SU-DHL-6 (cell line): ENCODE measurements at regions not wholly inside any gene's neighbourhood (a gene's known extent, or its start where the extent isn't known, plus 50 kb on each side); places are given as distances from the start of the nearest gene placed in this dataset.

Source experiments
- H2AFZ ChIP-seq: fragments of 200-600 bp; sonication (generic); 2 replicates; pipeline ENCODE4 v1.6.1; 2014; ENCODE audit warnings: low read depth, mild to moderate bottlenecking, moderate library complexity, mixed read lengths, antibody characterized with exemption, low read length; ENCODE audit not compliant: severe bottlenecking
- H3F3A ChIP-seq: fragments of 200-600 bp; shearing (Covaris generic); 2 replicates; pipeline ENCODE4 v1.6.0; 2016; ENCODE audit warnings: antibody characterized with exemption, mild to moderate bottlenecking; ENCODE audit not compliant: insufficient read depth
- H3K27ac ChIP-seq: fragments of 200-600 bp; sonication (generic); 2 replicates; pipeline ENCODE4 v1.5.1; 2016; ENCODE audit warnings: low read depth, mild to moderate bottlenecking, low read length, moderate library complexity, mixed read lengths
- H3K27me3 ChIP-seq: fragments of 200-600 bp; sonication (generic), shearing (Covaris generic); 2 replicates; pipeline ENCODE4 v1.6.0; 2014; ENCODE audit warnings: mild to moderate bottlenecking, low read length
- H3K36me3 ChIP-seq: fragments of 200-600 bp; sonication (generic); 2 replicates; pipeline ENCODE4 v1.6.1; 2014; ENCODE audit warnings: mild to moderate bottlenecking, low read length, mixed read lengths
- H3K4me2 ChIP-seq: fragments of 300-600, 200-600 bp; shearing (Covaris generic), sonication (generic); 2 replicates; pipeline ENCODE4 v1.6.0; 2014; ENCODE audit warnings: low read length, low read depth, mild to moderate bottlenecking; ENCODE audit not compliant: poor library complexity, severe bottlenecking
- H3K4me3 ChIP-seq: fragments of 200-600 bp; sonication (generic); 2 replicates; pipeline ENCODE4 v1.5.1; 2014; ENCODE audit warnings: antibody characterized with exemption, low read length, mild to moderate bottlenecking, mixed read lengths; ENCODE audit not compliant: insufficient read depth, poor library complexity, severe bottlenecking
- H3K79me2 ChIP-seq: fragments of 200-600 bp; sonication (generic); 2 replicates; pipeline ENCODE4 v1.6.1; 2014; ENCODE audit warnings: mild to moderate bottlenecking, low read length, moderate library complexity; ENCODE audit not compliant: insufficient read depth
- H3K9ac ChIP-seq: fragments of 200-600 bp; sonication (generic); 2 replicates; pipeline ENCODE4 v1.7.0; 2014; ENCODE audit warnings: mild to moderate bottlenecking, low read length
- H3K9me2 ChIP-seq: fragments of 200-600 bp; sonication (generic); replicated peaks from 2 replicates; pipeline ENCODE4 v1.6.1; 2014; ENCODE audit warnings: low read length; ENCODE audit not compliant: insufficient read depth
- H3K9me3 ChIP-seq: fragments of 200-600 bp; sonication (generic); 2 replicates; pipeline ENCODE4 v1.6.1; 2014; ENCODE audit warnings: low read length, mixed read lengths; ENCODE audit not compliant: insufficient read depth
- H4K20me1 ChIP-seq: fragments of 200-600 bp; sonication (generic); 2 replicates; pipeline ENCODE4 v1.6.1; 2014; ENCODE audit warnings: low read depth, mild to moderate bottlenecking, antibody characterized with exemption, low read length, moderate library complexity, mixed read lengths
- EZH2phosphoT487 ChIP-seq: fragments of 200-600 bp; sonication (generic), shearing (Covaris generic); conservative IDR thresholded peaks from 2 replicates; pipeline ENCODE4 v1.6.1; 2018; ENCODE audit warnings: mild to moderate bottlenecking, antibody characterized with exemption, low read length, moderate library complexity, mixed read lengths
- TF ChIP-seq, protein P1 (sequence below): fragments of 200-600 bp; sonication (generic); IDR thresholded peaks from one replicate; pipeline ENCODE4 v1.5.1; 2017; ENCODE audit warnings: antibody characterized with exemption, mild to moderate bottlenecking, low read length, moderate library complexity; ENCODE audit not compliant: insufficient read depth, poor library complexity, severe bottlenecking

DNA sequence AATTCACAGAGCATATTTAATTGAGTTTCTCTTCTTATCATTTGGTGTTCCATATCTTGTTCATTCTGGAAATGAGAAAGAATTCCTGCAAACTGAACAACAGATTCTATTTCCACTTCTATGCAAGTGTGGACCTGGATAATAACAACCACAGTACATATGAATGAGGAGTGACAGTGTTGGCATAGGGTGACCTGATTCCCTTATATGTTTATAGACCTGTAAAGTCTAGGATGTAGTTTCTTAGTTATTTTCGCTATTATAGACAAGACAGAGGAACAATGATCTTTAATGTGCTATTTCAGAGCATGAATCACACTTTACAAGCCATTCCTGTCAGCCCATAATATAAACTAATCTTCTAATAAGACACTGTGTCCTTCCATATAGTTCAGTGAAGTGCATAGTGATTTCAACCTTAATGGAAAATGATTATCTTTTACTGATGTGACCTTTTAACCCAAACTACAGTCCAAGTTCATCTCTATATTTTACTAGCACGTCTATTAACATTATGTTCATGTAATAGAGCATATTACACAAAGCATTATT lies 88.2 kb upstream of the FAM174A start:
- H4K20me1 ChIP-seq, result no peaks in the 10 kb centered on the region
- no peaks in the 10 kb centered on the region for H3K9me3 ChIP-seq
- H3K79me2 ChIP-seq, result no peaks in the 10 kb centered on the region
- no peak overlapping the region for H3K27ac ChIP-seq
- H2AFZ ChIP-seq, result no peak overlapping the region
- no peak for TF ChIP-seq EZH2phosphoT487
- TF ChIP-seq, protein P1, sequence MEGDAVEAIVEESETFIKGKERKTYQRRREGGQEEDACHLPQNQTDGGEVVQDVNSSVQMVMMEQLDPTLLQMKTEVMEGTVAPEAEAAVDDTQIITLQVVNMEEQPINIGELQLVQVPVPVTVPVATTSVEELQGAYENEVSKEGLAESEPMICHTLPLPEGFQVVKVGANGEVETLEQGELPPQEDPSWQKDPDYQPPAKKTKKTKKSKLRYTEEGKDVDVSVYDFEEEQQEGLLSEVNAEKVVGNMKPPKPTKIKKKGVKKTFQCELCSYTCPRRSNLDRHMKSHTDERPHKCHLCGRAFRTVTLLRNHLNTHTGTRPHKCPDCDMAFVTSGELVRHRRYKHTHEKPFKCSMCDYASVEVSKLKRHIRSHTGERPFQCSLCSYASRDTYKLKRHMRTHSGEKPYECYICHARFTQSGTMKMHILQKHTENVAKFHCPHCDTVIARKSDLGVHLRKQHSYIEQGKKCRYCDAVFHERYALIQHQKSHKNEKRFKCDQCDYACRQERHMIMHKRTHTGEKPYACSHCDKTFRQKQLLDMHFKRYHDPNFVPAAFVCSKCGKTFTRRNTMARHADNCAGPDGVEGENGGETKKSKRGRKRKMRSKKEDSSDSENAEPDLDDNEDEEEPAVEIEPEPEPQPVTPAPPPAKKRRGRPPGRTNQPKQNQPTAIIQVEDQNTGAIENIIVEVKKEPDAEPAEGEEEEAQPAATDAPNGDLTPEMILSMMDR, result no peak
- H3F3A ChIP-seq, result no peaks in the 10 kb centered on the region
- no peaks in the 10 kb centered on the region for H3K27me3 ChIP-seq
- H3K4me2 ChIP-seq, result no peak overlapping the region
- H3K9me2 ChIP-seq, result no peaks in the 10 kb centered on the region
- no peaks in the 10 kb centered on the region for H3K36me3 ChIP-seq
- H3K9ac ChIP-seq, result no peak overlapping the region
- no peak overlapping the region for H3K4me3 ChIP-seq

DNA sequence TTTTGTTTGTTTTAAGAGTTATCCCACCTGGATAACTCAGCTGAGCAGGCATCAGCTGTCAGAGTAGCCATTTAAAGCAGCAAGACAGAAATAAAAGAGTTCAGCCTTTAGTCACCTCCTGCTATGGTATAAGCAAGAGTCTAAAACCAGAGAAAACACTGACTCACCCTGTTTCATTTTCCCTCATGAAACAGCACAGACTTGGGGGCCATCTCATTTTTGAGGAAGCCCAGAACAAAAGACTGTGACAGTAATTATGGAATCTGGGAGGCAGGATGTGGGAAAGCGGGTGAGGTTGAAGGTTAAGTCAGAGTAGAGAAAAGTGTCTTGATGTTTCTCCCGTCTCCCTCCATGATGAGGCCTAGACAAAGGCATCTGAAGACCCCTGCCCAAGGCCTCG lies 90.2 kb upstream of the FAM174A start:
- Histone ChIP-seq H3K9me2 (no peaks in the 10 kb centered on the region), H3K9ac (no peak overlapping the region), H3K27me3 (no peaks in the 10 kb centered on the region), H3K79me2 (no peaks in the 10 kb centered on the region), H3F3A (no peaks in the 10 kb centered on the region), H3K9me3 (no peaks in the 10 kb centered on the region), H4K20me1 (no peaks in the 10 kb centered on the region), H3K27ac (no peak overlapping the region), H3K4me3 (no peak overlapping the region), H2AFZ (no peak overlapping the region), H3K4me2 (no peak overlapping the region), H3K36me3 (no peaks in the 10 kb centered on the region)
- TF ChIP-seq, protein P1, result no peak
- TF ChIP-seq EZH2phosphoT487, result no peak

DNA sequence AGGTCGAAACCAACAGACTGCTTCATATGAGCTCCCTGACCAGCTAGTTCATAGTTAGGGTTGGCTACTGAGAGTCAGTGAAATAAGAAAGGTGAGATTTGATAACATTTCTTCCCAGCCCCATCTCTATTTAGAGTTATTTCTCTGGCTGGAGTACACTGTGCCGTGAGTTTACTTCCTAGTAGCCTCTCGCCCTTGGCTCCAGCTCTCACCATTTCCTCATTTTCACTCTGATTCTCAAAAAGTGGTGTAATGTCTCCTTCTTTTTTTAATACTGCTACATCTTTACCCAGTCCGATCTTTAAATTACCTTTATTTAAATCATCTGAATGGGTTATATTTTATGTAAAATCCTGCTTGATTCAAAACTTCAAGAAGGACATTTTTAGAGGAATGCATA lies 100.4 kb upstream of the FAM174A start:
- TF ChIP-seq EZH2phosphoT487, result no peak
- TF ChIP-seq, protein P1, result no peak
- Histone ChIP-seq H3K4me3 (no peak overlapping the region), H2AFZ (no peak overlapping the region), H3K36me3 (no peaks in the 10 kb centered on the region), H4K20me1 (no peaks in the 10 kb centered on the region), H3F3A (no peaks in the 10 kb centered on the region), H3K9me2 (no peaks in the 10 kb centered on the region), H3K27me3 (no peaks in the 10 kb centered on the region), H3K27ac (no peak overlapping the region), H3K9me3 (no peaks in the 10 kb centered on the region), H3K79me2 (no peaks in the 10 kb centered on the region), H3K9ac (no peak overlapping the region), H3K4me2 (no peak overlapping the region)
